Pulmonary artery endothelial cell (primary cell): ENCODE measurements at regions not wholly inside any gene's neighbourhood (a gene's known extent, or its start where the extent isn't known, plus 50 kb on each side); places are given as distances from the start of the nearest gene placed in this dataset.

Experiments
- DNase-seq: peaks from one replicate; pipeline ENCODE4 v3.0.0-alpha.2; 2011; ENCODE audit warnings: low read depth, low spot score

DNA sequence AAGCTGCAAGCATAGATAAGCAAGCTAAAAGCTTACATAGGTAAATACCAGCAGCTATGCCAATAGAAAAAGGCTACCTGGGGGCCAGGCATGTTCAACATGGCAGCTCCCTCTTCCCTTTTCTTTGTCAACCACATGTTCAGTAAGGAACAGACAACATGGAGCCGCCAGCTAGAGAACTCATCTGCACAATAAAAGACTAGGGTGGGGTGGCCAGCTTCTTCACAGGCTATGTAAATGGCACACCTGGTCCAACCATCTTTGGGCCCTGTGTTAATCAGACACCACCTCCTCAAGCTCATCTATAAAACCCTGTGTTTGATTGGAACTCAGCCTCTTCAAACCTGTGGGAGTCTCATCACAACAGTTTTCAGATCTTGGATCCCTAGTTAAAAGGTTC, 129.7 kb upstream of the TMPO start:
- no peak for DNase-seq

GRCh38 chr12:98387444-98387843, 127.9 kb upstream of the TMPO start:
- DNase-seq, result no peak

DNA sequence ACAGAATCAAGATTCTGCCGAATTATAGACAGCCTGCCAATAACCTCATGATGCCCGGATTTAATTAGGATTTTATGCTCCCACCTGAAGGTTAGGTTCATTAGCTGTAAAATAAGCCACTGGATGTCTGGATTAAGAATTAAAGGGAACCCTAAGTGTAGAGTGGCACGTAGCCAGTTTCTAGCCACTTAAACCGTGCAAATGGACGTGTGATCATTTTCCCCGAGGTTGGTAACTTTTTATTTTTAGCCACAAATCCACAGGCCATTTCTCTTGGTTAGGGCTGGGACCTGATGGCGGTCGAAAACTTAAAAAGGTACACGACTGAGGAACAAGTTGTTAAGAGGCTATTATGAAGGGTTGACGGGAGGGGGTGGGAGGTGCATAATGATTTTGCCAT, 127.3 kb upstream of the TMPO start:
- DNase-seq, result no peak

DNA sequence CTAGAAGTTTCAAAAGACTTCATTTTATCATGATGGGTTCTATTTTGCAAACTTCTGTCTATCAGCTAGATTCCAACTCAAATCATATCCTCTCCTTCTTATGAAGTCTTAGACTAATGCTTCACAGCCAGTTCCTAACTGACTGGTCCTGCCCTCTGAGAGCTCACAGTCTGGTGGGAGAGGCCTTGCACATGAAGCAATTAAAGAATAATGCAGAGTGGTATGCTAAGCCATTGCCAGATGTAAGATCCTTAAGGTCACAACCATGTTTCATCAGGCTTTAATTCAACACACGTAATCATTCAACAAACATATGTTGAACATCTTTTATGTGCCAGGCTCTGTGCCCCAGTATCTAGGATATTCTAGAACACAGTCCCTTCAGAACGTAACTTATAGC, 125.8 kb upstream of the TMPO start:
- DNase-seq, result no peak

- DNase-seq, result peak; percentile 35
Measured at GRCh38 chr12:98397323-98398105, 117.9 kb upstream of the TMPO start.

DNA sequence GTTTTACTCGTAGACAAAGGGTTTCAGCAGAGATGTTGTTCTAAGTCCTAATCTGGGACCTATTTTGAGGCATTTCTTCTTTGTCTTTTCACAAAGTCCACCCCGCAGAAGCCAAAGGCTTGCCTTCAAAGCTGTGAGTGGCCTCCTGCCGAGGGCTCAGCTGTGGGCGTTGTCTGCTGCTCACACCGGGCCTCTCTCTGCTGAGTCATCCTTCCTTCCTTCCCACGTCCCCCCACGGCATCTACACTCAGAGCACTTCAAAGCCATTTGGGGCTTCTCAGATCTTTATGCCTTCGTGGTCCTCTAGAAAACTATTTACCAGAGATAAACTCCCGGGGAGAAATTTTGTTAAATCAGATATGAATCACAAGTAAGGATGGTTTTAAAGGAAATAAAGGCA, 115.9 kb upstream of the TMPO start:
- DNase-seq, result peak; percentile 54

- no peak for DNase-seq
Measured at GRCh38 chr12:98401427-98401826, 114.0 kb upstream of the TMPO start.

DNA sequence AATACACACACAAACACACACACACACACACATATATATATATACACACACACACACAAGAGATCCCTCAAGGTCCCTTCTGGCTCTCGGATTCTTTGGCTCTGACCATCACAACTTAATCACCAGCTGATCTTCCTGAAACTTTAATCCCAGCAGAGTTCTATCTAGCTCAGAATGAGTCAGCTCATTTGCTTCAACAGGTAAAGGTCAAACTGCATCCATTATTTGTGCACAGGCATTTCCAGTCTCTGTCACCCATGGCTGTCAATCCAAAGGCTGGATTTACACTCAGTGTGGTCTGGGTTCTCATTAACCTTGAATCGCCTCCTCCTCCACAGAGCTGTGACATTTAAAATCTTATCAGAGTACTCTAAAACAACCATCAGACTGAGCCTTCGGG, 113.3 kb upstream of the TMPO start:
- no peak for DNase-seq

DNA sequence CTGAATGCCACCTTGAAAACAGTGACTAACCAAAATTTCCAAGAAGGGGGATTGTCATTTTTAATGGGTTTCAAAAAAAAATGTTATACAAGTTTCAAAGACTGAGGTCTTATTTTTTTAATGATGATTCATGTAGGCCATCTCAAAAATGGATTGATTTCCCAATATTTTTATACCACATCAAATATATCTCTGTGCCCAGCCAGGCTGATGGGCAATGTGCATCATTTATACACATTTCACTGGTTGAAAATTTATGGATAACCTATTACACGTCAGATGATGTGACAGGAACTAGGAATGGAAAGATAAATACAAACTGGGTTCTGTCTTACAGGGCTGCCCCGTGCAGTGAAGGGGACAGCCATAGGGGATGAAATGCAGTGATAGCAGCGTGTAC, 112.7 kb upstream of the TMPO start:
- no peak for DNase-seq

GRCh38 chr12:98403385-98403784, 112.0 kb upstream of the TMPO start:
- DNase-seq, result no peak

GRCh38 chr12:98403936-98404335, 111.5 kb upstream of the TMPO start:
- no peak for DNase-seq

GRCh38 chr12:98405805-98406366, 109.5 kb upstream of the TMPO start:
- no peak for DNase-seq

- no peak for DNase-seq
Measured at GRCh38 chr12:98406378-98406777, 109.0 kb upstream of the TMPO start.

- no peak for DNase-seq
Measured at GRCh38 chr12:98408681-98409080, 106.7 kb upstream of the TMPO start.

DNA sequence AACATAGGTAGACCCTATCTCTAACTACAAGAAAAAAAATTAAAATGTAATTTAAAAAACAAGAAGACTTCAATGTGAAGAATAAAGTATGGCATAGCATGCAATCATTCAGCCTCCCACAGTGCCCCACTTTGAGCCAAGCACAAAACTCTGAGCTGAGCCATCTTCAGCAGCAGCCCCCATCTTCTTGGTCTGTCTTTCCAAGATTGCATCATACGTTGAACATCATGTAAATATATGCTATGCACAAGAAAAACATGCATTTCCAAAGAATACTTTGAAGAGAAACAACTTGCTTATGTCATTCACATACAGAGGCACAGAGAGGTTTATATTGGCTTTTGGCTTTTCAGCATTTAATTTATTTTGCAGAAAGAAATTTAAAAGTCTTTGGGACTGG, 105.8 kb upstream of the TMPO start:
- no peak for DNase-seq

DNA sequence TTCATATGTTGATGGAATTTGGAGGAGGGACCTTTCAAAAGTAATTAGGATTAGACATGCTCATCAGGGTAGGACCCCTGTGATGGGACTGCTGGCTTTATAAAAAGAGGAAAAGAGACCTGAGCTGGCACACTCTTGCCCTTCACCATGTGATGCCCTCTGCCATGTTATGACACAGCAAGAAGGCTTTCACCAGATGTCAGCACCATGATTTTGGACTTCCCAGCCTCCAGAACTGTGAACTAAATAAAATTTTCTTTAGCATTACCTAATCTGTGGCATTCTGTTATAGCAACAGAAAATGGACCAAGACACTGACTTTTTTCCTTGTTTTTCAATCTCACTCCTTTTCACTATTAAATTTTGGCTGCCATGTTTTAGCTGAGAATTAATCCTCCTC, 105.0 kb upstream of the TMPO start:
- no peak for DNase-seq

DNA sequence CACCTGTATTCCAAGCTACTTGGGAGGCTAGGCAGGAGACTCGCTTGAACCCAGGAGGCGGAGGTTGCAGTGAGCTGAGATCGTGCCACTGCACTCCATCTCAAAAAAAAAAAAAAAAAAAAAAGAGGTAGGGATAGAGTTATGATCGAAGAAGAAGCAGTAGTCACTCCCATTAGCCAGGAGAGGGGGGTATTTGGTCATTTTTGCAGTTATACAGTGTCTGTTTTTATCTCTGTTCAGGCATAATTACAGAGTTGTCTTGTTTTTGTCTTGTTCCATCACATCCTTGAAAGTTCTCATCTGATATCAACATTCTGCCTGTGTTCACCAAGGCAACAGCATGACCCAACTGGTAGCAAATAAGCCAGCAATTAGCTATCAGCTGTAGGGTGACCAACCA, 98.5 kb upstream of the TMPO start:
- DNase-seq, result no peak

GRCh38 chr12:98417266-98417665, 98.1 kb upstream of the TMPO start:
- no peak for DNase-seq

DNA sequence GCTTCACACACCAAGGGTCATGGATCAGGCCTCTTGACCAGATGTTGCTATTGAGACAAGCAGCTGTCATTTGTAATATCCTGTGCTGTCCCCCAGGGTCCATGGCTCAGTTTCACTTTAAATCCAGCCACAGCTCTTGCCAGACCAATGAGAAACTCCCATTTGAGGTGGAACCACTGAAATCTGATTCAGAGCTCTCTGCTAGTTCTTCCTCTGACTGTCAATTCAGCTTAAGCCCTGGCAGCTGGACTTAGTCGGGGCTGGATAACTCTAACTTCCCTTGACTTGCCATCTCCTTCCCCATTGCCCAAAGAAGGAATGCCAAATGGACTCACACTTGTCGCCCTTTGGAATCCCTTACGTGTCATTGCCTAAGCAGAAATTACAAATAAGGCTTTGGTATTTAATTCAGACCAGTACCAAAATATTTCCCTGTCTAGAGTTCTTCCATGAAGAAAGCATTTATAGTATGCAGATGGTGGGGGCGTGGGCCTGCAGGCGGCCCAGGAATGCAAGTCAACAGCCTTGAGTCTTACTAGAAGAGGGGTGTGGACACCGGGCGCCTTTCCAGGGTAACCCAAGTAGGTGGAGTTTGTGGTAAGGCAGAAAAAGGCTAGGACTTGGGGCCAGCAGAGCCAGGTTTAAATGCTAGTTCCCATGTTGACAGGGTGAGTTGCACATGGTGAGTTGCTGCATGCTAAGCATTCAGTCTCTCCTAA, 96.9 kb upstream of the TMPO start:
- no peak for DNase-seq

GRCh38 chr12:98419081-98419794, 96.2 kb upstream of the TMPO start:
- DNase-seq, result no peak

- no peak for DNase-seq
Measured at GRCh38 chr12:98419795-98420404, 95.5 kb upstream of the TMPO start.

GRCh38 chr12:98420461-98420860, 94.9 kb upstream of the TMPO start:
- DNase-seq, result no peak
